SKM-1 treated with dmso at 0.1 percent for 144 hours (cell line): ENCODE measurements at regions not wholly inside any gene's neighbourhood (a gene's known extent, or its start where the extent isn't known, plus 50 kb on each side); places are given as distances from the start of the nearest gene placed in this dataset.

Experiments
- DNase-seq: peaks from one replicate; lab custom pipeline; 2025; ENCODE audit not compliant: unreplicated experiment; lab: John Stamatoyannopoulos, UW

- no peak for DNase-seq
Measured at GRCh38 chr19:13610039-13610691, 103.9 kb upstream of the CACNA1A start.

GRCh38 chr19:13606156-13606555, 99.9 kb upstream of the CACNA1A start:
- DNase-seq, result no peak

- DNase-seq, result no peak
Measured at GRCh38 chr19:13604902-13605586, 98.8 kb upstream of the CACNA1A start.

GRCh38 chr19:13600802-13601201, 94.5 kb upstream of the CACNA1A start:
- no peak for DNase-seq

GRCh38 chr19:13600091-13600490, 93.8 kb upstream of the CACNA1A start:
- no peak for DNase-seq

GRCh38 chr19:13599681-13600080, 93.4 kb upstream of the CACNA1A start:
- DNase-seq, result no peak

GRCh38 chr19:13598098-13598497, 91.8 kb upstream of the CACNA1A start:
- no peak for DNase-seq

- peak; percentile 67 for DNase-seq
Measured at GRCh38 chr19:13597640-13598039, 91.4 kb upstream of the CACNA1A start.

- peak; percentile 71 for DNase-seq
Measured at GRCh38 chr19:13588957-13589833, 82.9 kb upstream of the CACNA1A start.

- DNase-seq, result no peak
Measured at GRCh38 chr19:13585512-13585911, 79.2 kb upstream of the CACNA1A start.

GRCh38 chr19:13583753-13584152, 77.5 kb upstream of the CACNA1A start:
- DNase-seq, result no peak

GRCh38 chr19:13583114-13583513, 76.8 kb upstream of the CACNA1A start:
- DNase-seq, result no peak

GRCh38 chr19:13581576-13581975, 75.3 kb upstream of the CACNA1A start:
- DNase-seq, result no peak

- DNase-seq, result no peak
Measured at GRCh38 chr19:13579388-13580060, 73.2 kb upstream of the CACNA1A start.

GRCh38 chr19:13576726-13577125, 70.4 kb upstream of the CACNA1A start:
- DNase-seq, result no peak

GRCh38 chr19:13574933-13575332, 68.7 kb upstream of the CACNA1A start:
- no peak for DNase-seq

- DNase-seq, result no peak
Measured at GRCh38 chr19:13573056-13573667, 66.9 kb upstream of the CACNA1A start.

- DNase-seq, result no peak
Measured at GRCh38 chr19:13561461-13561860, 55.2 kb upstream of the CACNA1A start.

- DNase-seq, result no peak
Measured at GRCh38 chr19:13557756-13558398, 51.6 kb upstream of the CACNA1A start.

- DNase-seq, result no peak
Measured at GRCh38 chr19:13556552-13556951, 50.3 kb upstream of the CACNA1A start.
